Astrocyte of the cerebellum (primary cell): ENCODE measurements at regions not wholly inside any gene's neighbourhood (a gene's known extent, or its start where the extent isn't known, plus 50 kb on each side); places are given as distances from the start of the nearest gene placed in this dataset.

ENCODE experiments used
- DNase-seq: peaks from one replicate; pipeline ENCODE4 v3.0.0-alpha.2; 2011; ENCODE audit warnings: low read depth
- H3K4me3 ChIP-seq: 2 replicates; pipeline ENCODE4 v1.5.1; 2011; ENCODE audit warnings: mild to moderate bottlenecking, low read depth, low read length, moderate library complexity
- CTCF ChIP-seq: IDR thresholded peaks from 2 replicates; pipeline ENCODE4 v1.5.1; 2012; ENCODE audit warnings: low read length, low read depth, moderate library complexity, mild to moderate bottlenecking; ENCODE audit errors: missing control alignments
- in situ Hi-C: cut with HindIII; loops from 2 replicates; pipeline ENCODE4 v1.10.0; 2017; ENCODE audit warnings: low sequenced_read_pairs

- no peak for TF ChIP-seq CTCF
- H3K4me3 ChIP-seq: no peak overlapping the region
- DNase-seq: no peak
- in situ Hi-C loops: no loop called here
Measured at GRCh38 chr10:3534433-3534832, 250.6 kb downstream of the KLF6 start.

DNA sequence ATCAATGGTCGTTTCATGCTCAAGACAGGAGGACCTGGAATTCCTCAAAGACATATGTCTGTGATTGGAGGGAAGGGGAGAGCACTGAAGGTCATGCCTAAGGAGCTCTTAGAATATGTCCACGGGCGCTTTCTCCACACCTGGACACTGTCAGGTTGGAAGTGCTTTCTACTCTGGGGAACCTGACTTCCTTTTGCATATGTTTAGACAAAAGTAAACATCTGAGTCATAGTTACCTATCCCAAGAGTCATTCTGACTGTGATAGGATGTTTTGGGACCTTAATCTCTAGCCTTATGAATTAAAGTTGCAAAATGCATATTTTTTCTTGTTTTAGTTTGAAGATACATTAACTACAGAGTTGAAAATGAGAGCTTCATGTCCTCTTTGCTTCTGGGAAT, 251.7 kb downstream of the KLF6 start:
- H3K4me3 ChIP-seq: no peak overlapping the region
- in situ Hi-C loops: no loop called here

DNA sequence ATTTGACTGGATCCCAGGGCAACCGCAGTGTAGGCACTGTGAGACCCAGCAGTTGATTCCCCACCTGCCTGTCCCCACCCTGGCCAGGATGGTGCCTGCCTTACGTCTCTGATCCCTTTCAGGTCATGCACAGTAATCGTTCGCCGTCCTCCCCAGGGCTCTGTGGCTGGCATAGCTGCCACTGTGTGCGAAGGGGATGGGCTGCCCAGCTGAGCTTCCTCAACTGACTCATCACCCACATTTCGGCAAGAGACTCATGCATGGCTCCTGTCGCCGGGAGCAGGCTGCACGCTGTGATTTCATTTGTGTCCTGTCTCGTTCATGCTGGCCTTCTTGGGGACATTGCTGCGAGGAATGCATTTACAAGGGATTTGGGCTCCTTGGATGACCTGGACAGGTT, 252.4 kb downstream of the KLF6 start:
- in situ Hi-C loops: no loop called here
- no peak for TF ChIP-seq CTCF
- DNase-seq: no peak
- no peak overlapping the region for H3K4me3 ChIP-seq

More for the DNA sequence above, 251.7 kb downstream of the KLF6 start:
- DNase-seq: no peak
- no peak for TF ChIP-seq CTCF

GRCh38 chr10:3531670-3532069, 253.3 kb downstream of the KLF6 start:
- TF ChIP-seq CTCF: no peak
- no peak for DNase-seq
- no peak overlapping the region for H3K4me3 ChIP-seq
- in situ Hi-C loops: no loop called here

DNA sequence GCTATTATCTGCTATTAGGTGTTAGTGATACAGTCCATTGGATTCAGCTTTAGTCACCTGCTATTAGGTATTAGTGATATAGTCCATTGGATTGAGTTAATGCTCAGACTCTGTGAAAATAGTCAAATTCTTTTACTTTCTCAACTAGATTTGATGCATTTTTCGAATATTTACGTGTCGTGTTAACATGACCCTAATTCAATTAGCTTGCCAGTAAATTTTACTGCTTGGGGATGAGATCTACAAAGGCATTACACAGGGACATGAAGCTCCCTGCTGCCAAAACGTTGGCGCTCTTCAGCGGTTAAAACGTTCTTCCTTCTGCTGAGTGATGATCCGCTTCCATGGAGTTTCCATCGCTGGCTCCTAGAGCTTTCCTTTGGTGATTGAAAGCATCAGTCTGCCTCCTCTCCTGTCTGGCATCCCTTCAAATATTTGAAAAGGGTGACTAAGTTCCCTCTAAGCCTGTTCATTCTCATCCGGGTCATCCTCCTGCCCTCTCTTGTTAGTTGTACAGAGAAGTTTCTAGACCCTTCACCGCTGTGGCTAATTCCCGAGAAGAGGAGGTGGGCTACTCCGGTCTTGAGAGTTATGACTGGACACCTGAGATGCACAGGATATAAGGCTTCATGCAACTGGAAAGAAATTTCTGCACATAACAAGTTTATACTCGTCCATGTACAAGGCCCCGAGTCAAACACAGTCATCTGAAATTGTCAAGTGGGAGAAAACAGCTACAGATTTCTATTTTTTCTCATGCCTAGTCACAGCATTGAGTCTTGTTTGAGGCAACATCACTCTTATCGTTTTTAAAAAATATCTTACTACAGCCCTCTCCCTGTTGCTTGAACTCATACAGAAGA, 254.0 kb downstream of the KLF6 start:
- in situ Hi-C loops: no loop called here
- TF ChIP-seq CTCF: no peak
- no peak for DNase-seq
- no peak overlapping the region for H3K4me3 ChIP-seq

DNA sequence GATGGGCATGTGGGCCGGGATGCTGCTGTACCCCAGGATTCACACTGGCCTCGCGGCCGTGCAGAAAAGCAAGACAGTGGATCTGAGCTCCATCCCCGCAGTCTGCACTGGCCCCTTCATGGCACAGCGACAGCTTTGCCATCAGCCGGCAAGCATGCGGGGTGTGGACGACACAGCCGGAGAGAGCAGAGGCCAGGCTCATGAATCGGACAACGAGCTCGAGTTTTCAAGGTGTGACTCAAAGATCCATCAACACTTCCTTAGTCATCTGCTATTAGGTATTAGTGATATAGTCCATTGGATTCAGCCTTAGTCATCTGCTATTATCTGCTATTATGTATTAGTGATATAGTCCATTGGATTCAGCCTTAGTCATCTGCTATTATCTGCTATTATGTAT, 254.7 kb downstream of the KLF6 start:
- DNase-seq: no peak
- in situ Hi-C loops: no loop called here
- no peak for TF ChIP-seq CTCF
- no peak overlapping the region for H3K4me3 ChIP-seq

- no peak for TF ChIP-seq CTCF
- DNase-seq: no peak
- H3K4me3 ChIP-seq: no peak overlapping the region
- in situ Hi-C loops: no loop called here
Measured at GRCh38 chr10:3529691-3530090, 255.3 kb downstream of the KLF6 start.
